IMR-90 (cell line): ENCODE measurements at regions not wholly inside any gene's neighbourhood (a gene's known extent, or its start where the extent isn't known, plus 50 kb on each side); places are given as distances from the start of the nearest gene placed in this dataset.

Experiments used
- ATAC-seq: fragments of 200-7000 bp; cut with Tn5 transposase; 2 replicates; pipeline ENCODE4 v1.9.1; 2020; ENCODE audit warnings: low read depth, mild to moderate bottlenecking, moderate library complexity
- BruUV-seq: library from RNA; stranded (reverse); fragments of 400-500 nt; replicated peaks from 2 replicates; lab custom pipeline; 2021; lab: Mats Ljungman, UMichigan
- CTCF ChIA-PET: fragments of 300-600 bp; formaldehyde crosslinking; extraction: SDS; loops from one replicate; lab custom pipeline; 2021; ENCODE audit warnings: antibody characterized with exemption; lab: Yijun Ruan, JAX
- POLR2A ChIA-PET: fragments of 300-600 bp; sonication (Branson Sonifier 250); formaldehyde crosslinking; loops from one replicate; lab custom pipeline; 2022; ENCODE audit warnings: antibody characterized with exemption; ENCODE audit not compliant: unreplicated experiment; lab: Charles Lee
- DNase-seq: peaks from one replicate; pipeline ENCODE4 v3.0.0; 2013
- H2AFZ ChIP-seq: replicated peaks from 2 replicates; pipeline ENCODE3; 2013; ENCODE audit warnings: low read length, mild to moderate bottlenecking; ENCODE audit not compliant: poor library complexity
- H2AK5ac ChIP-seq: 2 replicates; pipeline ENCODE4 v1.6.1; 2013; ENCODE audit warnings: low read depth, low read length, inconsistent platforms
- H2AK9ac ChIP-seq: replicated peaks from 2 replicates; pipeline ENCODE3; 2013; ENCODE audit warnings: mild to moderate bottlenecking, low read depth, low read length, moderate library complexity; ENCODE audit not compliant: poor library complexity
- H2BK120ac ChIP-seq: 2 replicates; pipeline ENCODE4 v1.6.1; 2013; ENCODE audit warnings: low read depth, low read length, inconsistent platforms
- H2BK15ac ChIP-seq: 3 replicates; pipeline ENCODE4 v1.6.1; 2013; ENCODE audit warnings: low read depth, low read length, inconsistent platforms
- H2BK20ac ChIP-seq: 2 replicates; pipeline ENCODE4 v1.6.1; 2013; ENCODE audit warnings: low read depth, mild to moderate bottlenecking, inconsistent platforms, low read length, moderate library complexity
- H2BK5ac ChIP-seq: 2 replicates; pipeline ENCODE4 v1.6.1; 2013; ENCODE audit warnings: mild to moderate bottlenecking, low read depth, low read length, inconsistent platforms; ENCODE audit not compliant: poor library complexity, severe bottlenecking
- H3K14ac ChIP-seq: replicated peaks from 2 replicates; pipeline ENCODE4 v1.6.1; 2013; ENCODE audit warnings: low read depth, low read length, inconsistent platforms
- H3K18ac ChIP-seq: 2 replicates; pipeline ENCODE4 v1.6.1; 2013; ENCODE audit warnings: low read depth, low read length, control low read depth
- H3K23ac ChIP-seq: 2 replicates; pipeline ENCODE4 v1.6.1; 2013; ENCODE audit warnings: low read depth, low read length, inconsistent platforms
- H3K27ac ChIP-seq: 2 replicates; pipeline ENCODE4 v1.5.1; 2013; ENCODE audit warnings: mild to moderate bottlenecking, control low read depth, low read length; ENCODE audit not compliant: insufficient read depth
- H3K27me3 ChIP-seq: 2 replicates; pipeline ENCODE4 v1.6.1; 2013; ENCODE audit warnings: low read length; ENCODE audit not compliant: control insufficient read depth, insufficient read depth
- H3K36me3 ChIP-seq: 2 replicates; pipeline ENCODE4 v1.6.1; 2013; ENCODE audit warnings: low read length, mixed read lengths; ENCODE audit not compliant: control insufficient read depth, insufficient read depth
- H3K4ac ChIP-seq: 2 replicates; pipeline ENCODE4 v1.6.1; 2013; ENCODE audit warnings: low read depth, low read length, inconsistent platforms
- H3K4me1 ChIP-seq: 2 replicates; pipeline ENCODE4 v1.6.1; 2013; ENCODE audit warnings: low read length, mixed read lengths; ENCODE audit not compliant: control insufficient read depth, insufficient read depth
- H3K4me2 ChIP-seq: 2 replicates; pipeline ENCODE4 v1.6.1; 2013; ENCODE audit warnings: low read depth, mild to moderate bottlenecking, control low read depth, low read length, moderate library complexity
- H3K4me3 ChIP-seq: 2 replicates; pipeline ENCODE4 v1.5.1; 2013; ENCODE audit warnings: low read depth, mild to moderate bottlenecking, control low read depth, low read length, moderate library complexity; ENCODE audit not compliant: insufficient read depth
- H3K56ac ChIP-seq: 2 replicates; pipeline ENCODE4 v1.6.1; 2013; ENCODE audit warnings: low read length, inconsistent platforms; ENCODE audit not compliant: insufficient read depth; ENCODE audit errors: extremely low read depth
- H3K79me1 ChIP-seq, 2 experiments: 2 replicates each; pipeline ENCODE4 v1.6.1; 2013; ENCODE audit warnings: low read length in 2 of 2, inconsistent platforms in 1 of 2, low read depth in 1 of 2
- H3K9ac ChIP-seq: 2 replicates; pipeline ENCODE4 v1.6.1; 2013; ENCODE audit warnings: low read depth, low read length, control low read depth
- H3K9me1 ChIP-seq: 2 replicates; pipeline ENCODE4 v1.6.1; 2013; ENCODE audit warnings: low read length, inconsistent platforms; ENCODE audit not compliant: insufficient read depth
- H3K9me3 ChIP-seq: 2 replicates; pipeline ENCODE4 v1.6.1; 2013; ENCODE audit warnings: low read length; ENCODE audit not compliant: control insufficient read depth, insufficient read depth
- H4K20me1 ChIP-seq: 2 replicates; pipeline ENCODE4 v1.6.1; 2013; ENCODE audit warnings: low read length, inconsistent platforms; ENCODE audit not compliant: insufficient read depth
- H4K5ac ChIP-seq: 2 replicates; pipeline ENCODE4 v1.6.1; 2013; ENCODE audit warnings: mild to moderate bottlenecking, low read depth, low read length, control low read depth
- H4K8ac ChIP-seq, 2 experiments: 2 replicates each; pipeline ENCODE4 v1.6.1; 2013; ENCODE audit warnings: low read depth in 2 of 2, low read length in 2 of 2, control low read depth in 1 of 2, inconsistent platforms in 1 of 2
- H4K91ac ChIP-seq: 2 replicates; pipeline ENCODE4 v1.6.1; 2013; ENCODE audit warnings: low read depth, low read length, inconsistent platforms; ENCODE audit not compliant: insufficient read depth
- ELK1 ChIP-seq: fragments of 150-350 bp; IDR thresholded peaks from 2 replicates; pipeline ENCODE4 v1.6.1; 2016; ENCODE audit warnings: low read depth, mild to moderate bottlenecking, low read length, moderate library complexity, borderline replicate concordance
- MXI1 ChIP-seq: IDR thresholded peaks from 2 replicates; pipeline ENCODE4 v1.6.1; 2012; ENCODE audit warnings: low read depth, mild to moderate bottlenecking, low read length, moderate library complexity, borderline replicate concordance
- WGBS, 2 experiments: methylation state at CpG; one replicate each; pipeline versions ENCODE4 v1.1.5 to v1.1.7; 2013; ENCODE audit warnings: missing lambda C conversion rate in 2 of 2; ENCODE audit not compliant: insufficient read length in 1 of 2; ENCODE audit errors: extremely low coverage in 2 of 2; 5-methylcytosine and 5-hydroxymethylcytosine counted together
- dilution Hi-C: fragments of 300-500 bp; cut with HindIII; formaldehyde crosslinking; loops from one replicate; pipeline ENCODE4 v1.14.3; 2018; ENCODE audit warnings: low sequenced_read_pairs; ENCODE audit not compliant: unreplicated experiment
- in situ Hi-C: fragments of 300-500 bp; cut with MboI; formaldehyde crosslinking; loops from 3 replicates; pipeline ENCODE4 v1.14.3; 2019; ENCODE audit warnings: low sequenced_read_pairs, inconsistent platforms, mixed read lengths
- intact Hi-C: fragments of 100-400 bp; cut with micrococcal nuclease; formaldehyde crosslinking; loops from 2 replicates; pipeline ENCODE4 v1.10.0; 2022

- no peak overlapping the region for H2AK5ac ChIP-seq
- DNase-seq, result no peak
- intact Hi-C loops, result no loop called here
Measured at GRCh38 chrX:28127662-28128061, 146.4 kb upstream of the DCAF8L1 start.

More at GRCh38 chrX:28127662-28128061, 146.4 kb upstream of the DCAF8L1 start:
- Histone ChIP-seq H3K9ac (no peak overlapping the region), H3K27ac (no peak overlapping the region), H3K4ac (no peak overlapping the region), H3K4me1 (no peaks in the 10 kb centered on the region), H3K27me3 (no peaks in the 10 kb centered on the region), H3K18ac (no peak overlapping the region), H4K20me1 (no peaks in the 10 kb centered on the region), H3K4me3 (no peak overlapping the region), H4K8ac (no peak overlapping the region), H3K56ac (no peak overlapping the region), H2BK20ac (no peak overlapping the region), H4K5ac (no peak overlapping the region), H3K23ac (no peak overlapping the region), H3K4me2 (no peak overlapping the region), H3K14ac (no peak overlapping the region), H3K36me3 (no peaks in the 10 kb centered on the region), H3K79me1 (no peaks in the 10 kb centered on the region), H2BK120ac (no peak overlapping the region), H3K9me3 (no peaks in the 10 kb centered on the region), H3K9me1 (no peaks in the 10 kb centered on the region), H2BK5ac (no peak overlapping the region), H2BK15ac (no peak overlapping the region), H2AK9ac (no peak overlapping the region), H4K91ac (no peak overlapping the region), H2AFZ (no peak overlapping the region)
- ChIA-PET CTCF (no interaction called here), POLR2A (no interaction called here)
- no TSS peak for BruUV-seq
- ATAC-seq, result no peak
- no CpG with 5 or more reads among the region's 3 CpGs for WGBS, 2 experiments
- TF ChIP-seq ELK1 (no peak), MXI1 (no peak)
- in situ Hi-C loops (no loop called here), dilution Hi-C loops (no loop called here)
